ENCODE measurements at regions not wholly inside any gene's neighbourhood (a gene's known extent, or its start where the extent isn't known, plus 50 kb on each side); places are given as distances from the start of the nearest gene placed in this dataset.

- no peak for DNase-seq
- H3K36me3 ChIP-seq: no peaks in the 10 kb centered on the region
- no peak overlapping the region for H3K9ac ChIP-seq (ENCODE audit: low read depth in 2 of 2, low read length in 2 of 2)
- H3K4me1 ChIP-seq: no peaks in the 10 kb centered on the region
- no peak for TF ChIP-seq CTCF (IDR thresholded peaks at IDR 0.05)
- H3K27ac ChIP-seq: no peak overlapping the region
- no peaks in the 10 kb centered on the region for H3K27me3 ChIP-seq
- intact Hi-C loops (cut with DNase I): no loop called here
- H3K4me3 ChIP-seq: no peak overlapping the region
- H3K9me3 ChIP-seq: peaks cover 3% of the 10 kb centered on the region
These were observed 195.0 kb downstream of the IRX2 start for GRCh38 chr5:2556375-2556966.

GRCh38 chr5:2553611-2554010 lies 197.9 kb downstream of the IRX2 start:
- intact Hi-C loops (cut with DNase I): no loop called here
- peaks cover 3% of the 10 kb centered on the region for H3K9me3 ChIP-seq
- no peaks in the 10 kb centered on the region for H3K36me3 ChIP-seq
- H3K27ac ChIP-seq: no peak overlapping the region
- H3K27me3 ChIP-seq: no peaks in the 10 kb centered on the region
- H3K4me3 ChIP-seq: no peak overlapping the region
- H3K9ac ChIP-seq (ENCODE audit: low read depth in 2 of 2, low read length in 2 of 2): no peak overlapping the region
- DNase-seq: no peak
- no peaks in the 10 kb centered on the region for H3K4me1 ChIP-seq
- no peak for TF ChIP-seq CTCF (IDR thresholded peaks at IDR 0.05)

- H3K27ac ChIP-seq: no peak overlapping the region
- no peaks in the 10 kb centered on the region for H3K9me3 ChIP-seq
- TF ChIP-seq CTCF (IDR thresholded peaks at IDR 0.05): no peak
- no peaks in the 10 kb centered on the region for H3K27me3 ChIP-seq
- no peak for DNase-seq
- no peak overlapping the region for H3K9ac ChIP-seq (ENCODE audit: low read depth in 2 of 2, low read length in 2 of 2)
- H3K36me3 ChIP-seq: no peaks in the 10 kb centered on the region
- intact Hi-C loops (cut with DNase I): no loop called here
- H3K4me3 ChIP-seq: no peak overlapping the region
- H3K4me1 ChIP-seq: no peaks in the 10 kb centered on the region
These were observed 201.0 kb downstream of the IRX2 start for GRCh38 chr5:2550509-2550908.

GRCh38 chr5:2549900-2550299 lies 201.6 kb downstream of the IRX2 start:
- Histone ChIP-seq H3K9ac (ENCODE audit: low read depth in 2 of 2, low read length in 2 of 2) (no peak overlapping the region), H3K9me3 (no peaks in the 10 kb centered on the region), H3K36me3 (no peaks in the 10 kb centered on the region), H3K4me1 (no peaks in the 10 kb centered on the region), H3K27ac (no peak overlapping the region), H3K4me3 (no peak overlapping the region), H3K27me3 (no peaks in the 10 kb centered on the region)
- no peak for TF ChIP-seq CTCF (IDR thresholded peaks at IDR 0.05)
- DNase-seq: no peak
- intact Hi-C loops (cut with DNase I): no loop called here

GRCh38 chr5:2549354-2549753 lies 202.1 kb downstream of the IRX2 start:
- Histone ChIP-seq H3K27ac (no peak overlapping the region), H3K9ac (ENCODE audit: low read depth in 2 of 2, low read length in 2 of 2) (no peak overlapping the region), H3K4me3 (no peak overlapping the region), H3K27me3 (no peaks in the 10 kb centered on the region), H3K36me3 (no peaks in the 10 kb centered on the region), H3K9me3 (no peaks in the 10 kb centered on the region), H3K4me1 (no peaks in the 10 kb centered on the region)
- no peak for TF ChIP-seq CTCF (IDR thresholded peaks at IDR 0.05)
- no peak for DNase-seq
- intact Hi-C loops (cut with DNase I): no loop called here

Measured in colonic mucosa (tissue), 4 donors.